BJ (cell line): ENCODE measurements at regions not wholly inside any gene's neighbourhood (a gene's known extent, or its start where the extent isn't known, plus 50 kb on each side); places are given as distances from the start of the nearest gene placed in this dataset.
A peak's percentile ranks its signal among the peaks of the same experiment; 100 is the strongest.

Experiments
- CTCF ChIA-PET: fragments of 350-600 bp; formaldehyde crosslinking; extraction: SDS; loops from one replicate; lab custom pipeline; 2021; ENCODE audit warnings: antibody characterized with exemption, inconsistent platforms; lab: Yijun Ruan, JAX
- POLR2A ChIA-PET: fragments of 300-600 bp; sonication (Branson Sonifier 250); formaldehyde crosslinking; extraction: SDS; loops from one replicate; lab custom pipeline; 2021; ENCODE audit warnings: antibody characterized with exemption; lab: Charles Lee
- DNase-seq: peaks from one replicate; pipeline ENCODE4 v3.0.0-alpha.2; 2011; ENCODE audit warnings: low read depth
- H3K27me3 ChIP-seq: 2 replicates; pipeline ENCODE4 v1.6.0; 2011; ENCODE audit warnings: low read length; ENCODE audit not compliant: control insufficient read depth, insufficient read depth
- H3K36me3 ChIP-seq: 2 replicates; pipeline ENCODE4 v1.5.1; 2011; ENCODE audit warnings: low read length; ENCODE audit not compliant: control insufficient read depth, insufficient read depth
- H3K4me3 ChIP-seq: 2 replicates; pipeline ENCODE4 v1.5.1; 2011; ENCODE audit warnings: low read depth, mild to moderate bottlenecking, control low read depth, low read length
- TF ChIP-seq, protein P1 (sequence below): IDR thresholded peaks from 2 replicates; pipeline ENCODE4 v1.5.1; 2011; ENCODE audit warnings: low read depth, mild to moderate bottlenecking, control low read depth, inconsistent platforms, low read length, moderate library complexity; ENCODE audit not compliant: insufficient read depth

DNA sequence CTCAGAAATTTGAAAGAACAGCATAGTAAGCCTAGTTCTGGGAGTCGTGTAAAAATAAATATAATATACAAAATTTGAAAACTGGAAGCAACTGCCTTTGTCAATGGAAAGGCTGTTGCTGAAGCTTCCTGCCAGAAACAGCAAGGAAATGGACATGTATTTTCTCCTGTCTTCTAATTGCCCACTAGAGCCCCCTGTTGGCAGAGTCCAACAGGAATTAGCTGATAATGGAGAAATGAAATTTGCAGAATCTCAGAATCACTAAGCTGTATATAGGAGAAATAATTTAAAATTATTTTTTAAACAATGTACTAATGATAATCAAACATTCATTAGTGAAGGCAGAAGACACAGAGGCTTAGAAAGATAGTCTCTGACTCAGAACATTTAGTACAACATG lies 414.8 kb downstream of the SLC6A15 start:
- Histone ChIP-seq H3K4me3 (no peak overlapping the region), H3K36me3 (no peaks in the 10 kb centered on the region), H3K27me3 (no peaks in the 10 kb centered on the region)
- DNase-seq, result no peak
- CTCF ChIA-PET, result interaction anchor here (1.0 to 1.5 kb wide), 5 partner anchors 8 to 1812 kb away, joined by 3 to 6 read pairs (median 3); no protein-coding TSS in a partner anchor
- TF ChIP-seq, protein P1, sequence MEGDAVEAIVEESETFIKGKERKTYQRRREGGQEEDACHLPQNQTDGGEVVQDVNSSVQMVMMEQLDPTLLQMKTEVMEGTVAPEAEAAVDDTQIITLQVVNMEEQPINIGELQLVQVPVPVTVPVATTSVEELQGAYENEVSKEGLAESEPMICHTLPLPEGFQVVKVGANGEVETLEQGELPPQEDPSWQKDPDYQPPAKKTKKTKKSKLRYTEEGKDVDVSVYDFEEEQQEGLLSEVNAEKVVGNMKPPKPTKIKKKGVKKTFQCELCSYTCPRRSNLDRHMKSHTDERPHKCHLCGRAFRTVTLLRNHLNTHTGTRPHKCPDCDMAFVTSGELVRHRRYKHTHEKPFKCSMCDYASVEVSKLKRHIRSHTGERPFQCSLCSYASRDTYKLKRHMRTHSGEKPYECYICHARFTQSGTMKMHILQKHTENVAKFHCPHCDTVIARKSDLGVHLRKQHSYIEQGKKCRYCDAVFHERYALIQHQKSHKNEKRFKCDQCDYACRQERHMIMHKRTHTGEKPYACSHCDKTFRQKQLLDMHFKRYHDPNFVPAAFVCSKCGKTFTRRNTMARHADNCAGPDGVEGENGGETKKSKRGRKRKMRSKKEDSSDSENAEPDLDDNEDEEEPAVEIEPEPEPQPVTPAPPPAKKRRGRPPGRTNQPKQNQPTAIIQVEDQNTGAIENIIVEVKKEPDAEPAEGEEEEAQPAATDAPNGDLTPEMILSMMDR, result peak; percentile 36; the same call in 1 of the 2 replicates
- POLR2A ChIA-PET, result no interaction called here

DNA sequence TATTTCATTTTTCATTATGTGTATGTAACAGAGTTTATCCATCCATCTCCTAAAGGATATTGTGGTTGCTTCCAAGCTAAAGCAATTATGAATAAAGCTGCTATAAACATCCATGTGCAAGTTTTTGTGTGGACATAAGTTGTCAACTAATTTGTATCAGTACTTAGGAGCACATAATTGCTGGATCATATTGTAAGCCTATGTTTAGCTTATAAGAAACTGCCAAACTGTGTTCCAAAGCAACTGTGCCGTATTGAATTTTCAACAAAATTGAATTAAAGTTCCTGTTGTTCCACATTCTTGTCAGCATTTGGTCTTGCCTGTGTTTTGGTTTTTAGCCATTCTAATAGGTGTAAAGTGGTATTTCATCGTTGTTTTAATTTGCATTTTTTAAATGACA lies 416.9 kb downstream of the SLC6A15 start:
- Histone ChIP-seq H3K36me3 (no peaks in the 10 kb centered on the region), H3K27me3 (no peaks in the 10 kb centered on the region), H3K4me3 (no peak overlapping the region)
- ChIA-PET POLR2A (no interaction called here), CTCF (interaction anchor here (0.7 to 2.0 kb wide), 3 partner anchors 13 to 1811 kb away, joined by 3 to 6 read pairs (median 3); no protein-coding TSS in a partner anchor)
- DNase-seq, result no peak
- TF ChIP-seq, protein P1, result no peak

DNA sequence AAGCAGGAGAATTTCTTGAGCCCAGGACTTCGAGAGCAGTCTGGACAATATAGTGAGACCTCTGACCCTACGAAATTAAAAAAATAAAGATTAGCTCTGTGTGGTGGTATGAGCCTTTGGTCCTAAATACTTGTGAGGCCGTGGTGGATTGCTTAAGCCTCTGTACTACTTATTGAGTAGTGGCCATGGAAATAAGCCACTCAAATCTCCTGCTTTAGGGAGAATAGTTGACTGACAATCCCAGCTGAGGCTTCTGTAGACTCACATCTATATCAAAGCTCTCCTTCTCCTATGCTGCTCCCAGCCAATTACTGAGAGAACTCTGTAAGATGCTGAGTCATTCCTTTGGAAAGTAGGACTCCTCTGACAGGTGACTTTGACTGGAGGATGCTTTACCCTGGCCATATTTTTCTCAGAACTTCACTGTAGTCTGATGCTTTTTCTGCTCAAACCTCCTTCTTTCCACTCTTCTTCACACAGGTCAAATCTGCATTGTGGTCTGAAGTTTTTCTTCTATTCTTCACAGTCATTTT lies 420.2 kb downstream of the SLC6A15 start:
- H3K36me3 ChIP-seq, result no peaks in the 10 kb centered on the region
- POLR2A ChIA-PET, result no interaction called here
- H3K4me3 ChIP-seq, result no peak overlapping the region
- TF ChIP-seq, protein P1, result no peak
- no peaks in the 10 kb centered on the region for H3K27me3 ChIP-seq
- DNase-seq, result no peak
- CTCF ChIA-PET, result no interaction called here

DNA sequence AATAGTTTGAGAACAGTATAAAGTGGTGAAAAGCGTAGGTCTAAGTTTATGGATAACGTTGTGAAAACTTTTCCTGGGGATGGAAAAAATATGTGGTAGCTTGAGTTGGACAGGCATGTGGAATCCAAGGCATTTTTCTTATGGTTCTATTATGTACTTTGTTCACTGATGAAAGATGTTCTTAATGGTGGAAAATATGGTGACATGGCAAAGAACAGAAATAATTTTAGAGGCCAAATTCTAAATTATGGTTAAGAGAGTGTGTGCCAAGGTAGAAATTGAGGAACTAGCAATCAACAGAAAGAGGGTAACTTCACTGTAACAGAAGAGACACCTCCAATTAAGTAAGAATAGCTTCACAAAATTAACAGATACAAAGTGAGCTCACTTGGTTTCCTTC lies 427.8 kb downstream of the SLC6A15 start:
- TF ChIP-seq, protein P1, result no peak
- POLR2A ChIA-PET, result no interaction called here

DNA sequence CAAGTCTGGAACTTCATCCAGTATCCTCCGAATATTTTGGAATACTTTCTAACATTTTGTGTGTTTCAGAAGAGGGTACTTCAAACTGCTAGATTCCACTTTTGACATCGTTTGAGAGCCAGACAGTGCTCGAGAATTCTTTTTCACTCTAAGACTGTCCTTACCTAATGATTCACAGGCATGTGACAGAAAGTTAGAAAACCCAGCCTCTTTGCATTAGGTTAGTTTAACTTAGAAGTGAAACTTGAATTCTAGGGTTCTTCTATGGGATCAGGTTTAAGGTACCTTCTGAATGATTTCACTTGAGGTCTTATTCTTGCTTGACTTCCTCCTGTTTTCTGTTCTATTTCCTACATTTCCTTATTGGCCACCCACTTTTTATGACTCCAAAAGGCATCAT lies 431.8 kb downstream of the SLC6A15 start:
- ChIA-PET CTCF (no interaction called here), POLR2A (no interaction called here)
- TF ChIP-seq, protein P1, result no peak
- no peaks in the 10 kb centered on the region for H3K27me3 ChIP-seq
- H3K36me3 ChIP-seq, result no peaks in the 10 kb centered on the region
- DNase-seq, result no peak
- H3K4me3 ChIP-seq, result no peak overlapping the region

More for the DNA sequence above, 427.8 kb downstream of the SLC6A15 start:
- H3K27me3 ChIP-seq, result no peaks in the 10 kb centered on the region
- DNase-seq, result no peak
- H3K36me3 ChIP-seq, result no peaks in the 10 kb centered on the region
- no peak overlapping the region for H3K4me3 ChIP-seq
- CTCF ChIA-PET, result interaction anchor here (1.3 kb wide), 1 partner anchor 18 kb away, joined by 3 read pairs; no protein-coding TSS in a partner anchor
